A549 (cell line): ENCODE measurements at regions not wholly inside any gene's neighbourhood (a gene's known extent, or its start where the extent isn't known, plus 50 kb on each side); places are given as distances from the start of the nearest gene placed in this dataset.

Source experiments
- ATAC-seq, 2 experiments: fragments of 200-7000 bp in 1 of 2; fragments of >200 bp in 1 of 2; cut with Nextera tagmentation in 1 of 2; cut with Tn5 transposase in 1 of 2; 3 replicates each; pipeline versions ENCODE4 v1.8.0 to v1.9.1; 2018 to 2020; ENCODE audit warnings: mild to moderate bottlenecking in 1 of 2, moderate library complexity in 1 of 2
- CTCF ChIA-PET: fragments of 300-600 bp; sonication (Branson Sonifier 250); formaldehyde crosslinking; extraction: SDS; loops from one replicate; lab custom pipeline; 2021; ENCODE audit warnings: antibody characterized with exemption, inconsistent platforms; lab: Yijun Ruan, JAX
- POLR2A ChIA-PET: fragments of 350-600 bp; formaldehyde crosslinking; extraction: SDS; loops from one replicate; lab custom pipeline; 2021; ENCODE audit warnings: antibody characterized with exemption, inconsistent platforms; lab: Yijun Ruan, JAX
- DNase-seq, 2 experiments: peaks; one replicate each; pipeline versions ENCODE4 v3.0.0 to v3.0.0-alpha.2; 2011 to 2016; ENCODE audit warnings: low read depth in 1 of 2, low spot score in 1 of 2
- FAIRE-seq: peaks from 2 replicates; lab custom pipeline; 2011; peaks lifted over from hg19 to GRCh38; lab: Jason Lieb, UNC
- H3K27ac ChIP-seq, 2 experiments: fragments of >200 bp; sonication (Bioruptor Twin); formaldehyde crosslinking; 3 replicates each; pipeline ENCODE4 v1.5.1; 2016 to 2017
- H3K4me1 ChIP-seq: fragments of >200 bp; sonication (Bioruptor Twin); formaldehyde crosslinking; 3 replicates; pipeline ENCODE4 v1.6.1; 2016
- H3K4me2 ChIP-seq: fragments of >200 bp; sonication (Bioruptor Twin); formaldehyde crosslinking; 3 replicates; pipeline ENCODE4 v1.6.1; 2016
- H3K4me3 ChIP-seq: fragments of >200 bp; sonication (Bioruptor Twin); formaldehyde crosslinking; 3 replicates; pipeline ENCODE4 v1.5.1; 2016
- H3K9me3 ChIP-seq: fragments of >200 bp; sonication (Bioruptor Twin); formaldehyde crosslinking; 3 replicates; pipeline ENCODE4 v1.6.1; 2016
- BHLHE40 ChIP-seq: IDR thresholded peaks from 2 replicates; pipeline ENCODE4 v1.6.1; 2012; ENCODE audit warnings: low read depth, low read length, inconsistent platforms
- CBX2 ChIP-seq: fragments of 200-600 bp; sonication (generic); IDR thresholded peaks from 2 replicates; pipeline ENCODE4 v1.6.1; 2016; ENCODE audit warnings: low read depth, mild to moderate bottlenecking, borderline replicate concordance
- CTCF ChIP-seq: fragments of >200 bp; sonication (Bioruptor Twin); formaldehyde crosslinking; IDR thresholded peaks from 3 replicates; pipeline ENCODE4 v1.5.1; 2016
- EHF ChIP-seq: fragments of 250-450 bp; sonication (Bioruptor Pico); IDR thresholded peaks from 2 replicates; pipeline ENCODE4 v1.5.0; 2020; ENCODE audit warnings: mild to moderate bottlenecking
- GATA3 ChIP-seq: IDR thresholded peaks from 2 replicates; pipeline ENCODE4 v1.6.1; 2012; ENCODE audit warnings: borderline replicate concordance
- HOXB13 ChIP-seq: fragments of 250-450 bp; sonication (Bioruptor Pico); IDR thresholded peaks from 2 replicates; pipeline ENCODE4 v1.5.0; 2020; ENCODE audit warnings: low read depth, mild to moderate bottlenecking, moderate library complexity
- KDM1A ChIP-seq: fragments of 200-600 bp; sonication (generic); IDR thresholded peaks from 2 replicates; pipeline ENCODE4 v1.6.1; 2016; ENCODE audit warnings: low read depth, mild to moderate bottlenecking
- MAX ChIP-seq: IDR thresholded peaks from 2 replicates; pipeline ENCODE4 v1.6.1; 2012
- MAZ ChIP-seq: fragments of 150-350 bp; IDR thresholded peaks from 2 replicates; pipeline ENCODE4 v1.6.1; 2014; ENCODE audit warnings: antibody characterized with exemption, low read depth, low read length, borderline replicate concordance
- PBX3 ChIP-seq: IDR thresholded peaks from 2 replicates; pipeline ENCODE4 v1.6.1; 2012
- RARB ChIP-seq: fragments of 250-450 bp; sonication (Bioruptor Pico); IDR thresholded peaks from 2 replicates; pipeline ENCODE4 v1.8.0; 2021; ENCODE audit warnings: mild to moderate bottlenecking, moderate library complexity
- TP53 ChIP-seq: fragments of 250-450 bp; sonication (Bioruptor Pico); IDR thresholded peaks from 2 replicates; pipeline ENCODE4 v1.5.0; 2021; ENCODE audit warnings: mild to moderate bottlenecking, moderate library complexity
- WGBS: methylation state at CpG from one replicate; pipeline ENCODE4 v1.1.6; 2017; ENCODE audit errors: missing lambda C conversion rate; 5-methylcytosine and 5-hydroxymethylcytosine counted together
- TF ChIP-seq, protein P1 (sequence below): IDR thresholded peaks from 2 replicates; pipeline ENCODE4 v1.6.1; 2012; ENCODE audit warnings: low read depth, borderline replicate concordance
- TF ChIP-seq, protein P2 (sequence below): fragments of >200 bp; sonication (Bioruptor Twin); formaldehyde crosslinking; IDR thresholded peaks from 3 replicates; pipeline ENCODE4 v1.6.1; 2016

GRCh38 chr14:98940693-98941437 lies 331.1 kb downstream of the BCL11B start:
- no peak overlapping the region for H3K4me3 ChIP-seq
- TF ChIP-seq, protein P1, sequence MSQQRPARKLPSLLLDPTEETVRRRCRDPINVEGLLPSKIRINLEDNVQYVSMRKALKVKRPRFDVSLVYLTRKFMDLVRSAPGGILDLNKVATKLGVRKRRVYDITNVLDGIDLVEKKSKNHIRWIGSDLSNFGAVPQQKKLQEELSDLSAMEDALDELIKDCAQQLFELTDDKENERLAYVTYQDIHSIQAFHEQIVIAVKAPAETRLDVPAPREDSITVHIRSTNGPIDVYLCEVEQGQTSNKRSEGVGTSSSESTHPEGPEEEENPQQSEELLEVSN, result no peak
- no peak for TF ChIP-seq EHF (CRISPR knock-in tag)
- no peak for TF ChIP-seq CTCF
- TF ChIP-seq PBX3, result no peak
- no peak for TF ChIP-seq HOXB13 (CRISPR knock-in tag)
- no peak for TF ChIP-seq MAZ
- no peak overlapping the region for H3K27ac ChIP-seq
- 26% methylated on average over 5 of the region's 5 CpGs for WGBS
- no peak for DNase-seq
- no peaks in the 10 kb centered on the region for H3K4me1 ChIP-seq
- no peak for FAIRE-seq
- no peak for ATAC-seq
- H3K4me2 ChIP-seq, result no peak overlapping the region
- CTCF ChIA-PET, result no interaction called here
- POLR2A ChIA-PET, result no interaction called here
- no peaks in the 10 kb centered on the region for H3K9me3 ChIP-seq

GRCh38 chr14:98941481-98941880 lies 330.5 kb downstream of the BCL11B start:
- Histone ChIP-seq H3K4me1 (no peaks in the 10 kb centered on the region), H3K4me3 (no peak overlapping the region), H3K9me3 (no peaks in the 10 kb centered on the region), H3K27ac (no peak overlapping the region), H3K4me2 (no peak overlapping the region)
- ChIA-PET POLR2A (no interaction called here), CTCF (no interaction called here)
- no peak for FAIRE-seq
- DNase-seq, result no peak
- TF ChIP-seq KDM1A (no peak), TP53 (CRISPR knock-in tag) (no peak), CBX2 (no peak), BHLHE40 (no peak), CTCF (no peak), HOXB13 (CRISPR knock-in tag) (no peak), MAX (no peak), GATA3 (no peak), RARB (CRISPR knock-in tag) (no peak), PBX3 (no peak)
- TF ChIP-seq, protein P2, sequence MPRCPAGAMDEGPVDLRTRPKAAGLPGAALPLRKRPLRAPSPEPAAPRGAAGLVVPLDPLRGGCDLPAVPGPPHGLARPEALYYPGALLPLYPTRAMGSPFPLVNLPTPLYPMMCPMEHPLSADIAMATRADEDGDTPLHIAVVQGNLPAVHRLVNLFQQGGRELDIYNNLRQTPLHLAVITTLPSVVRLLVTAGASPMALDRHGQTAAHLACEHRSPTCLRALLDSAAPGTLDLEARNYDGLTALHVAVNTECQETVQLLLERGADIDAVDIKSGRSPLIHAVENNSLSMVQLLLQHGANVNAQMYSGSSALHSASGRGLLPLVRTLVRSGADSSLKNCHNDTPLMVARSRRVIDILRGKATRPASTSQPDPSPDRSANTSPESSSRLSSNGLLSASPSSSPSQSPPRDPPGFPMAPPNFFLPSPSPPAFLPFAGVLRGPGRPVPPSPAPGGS, result no peak
- ATAC-seq, result no peak
